HG03354 (cell line): ENCODE measurements at regions not wholly inside any gene's neighbourhood (a gene's known extent, or its start where the extent isn't known, plus 50 kb on each side); places are given as distances from the start of the nearest gene placed in this dataset.

Experiments
- ATAC-seq: cut with Tn5 transposase; IDR thresholded peaks from one replicate; pipeline ENCODE4 v1.9.1; 2021; ENCODE audit warnings: mild to moderate bottlenecking; ENCODE audit not compliant: unreplicated experiment, poor library complexity, severe bottlenecking

DNA sequence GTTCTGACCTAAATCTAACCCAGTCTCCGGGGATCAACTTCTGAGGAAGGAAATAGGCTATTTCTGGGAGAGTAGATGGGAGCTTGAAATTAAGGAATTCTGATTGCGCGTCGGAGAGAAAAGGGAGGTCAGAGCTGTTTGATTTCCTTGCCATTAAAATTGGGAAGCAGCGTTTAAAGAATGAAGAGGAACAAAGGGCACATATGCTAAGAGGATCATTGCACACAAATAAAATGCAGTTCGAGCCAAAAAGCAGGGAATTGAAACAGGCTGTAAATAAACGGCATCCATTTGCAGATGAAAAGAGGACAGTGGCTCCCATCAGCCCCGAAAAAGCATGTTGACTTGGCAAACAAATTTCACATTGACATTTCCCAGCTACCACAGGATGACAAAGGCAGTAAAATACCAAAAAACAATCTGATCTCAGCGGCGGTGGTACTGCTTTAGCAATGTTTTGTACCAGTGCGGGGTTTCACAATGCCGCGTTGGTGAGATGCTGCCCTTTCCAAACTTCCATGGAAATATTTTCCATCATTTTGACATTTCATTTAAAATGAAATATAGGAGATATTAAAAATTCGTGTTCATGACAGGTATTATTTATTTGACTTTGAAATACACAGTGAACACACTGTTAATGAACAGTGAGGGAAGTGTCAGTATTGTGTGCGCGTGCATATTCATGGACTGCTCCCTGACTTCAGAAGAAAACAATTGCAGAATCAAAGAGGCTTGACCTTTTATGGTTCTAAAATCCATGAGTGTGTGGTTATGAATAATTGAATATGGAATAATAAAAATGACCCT is 108.8 kb downstream of the SQOR start:
- no peak for ATAC-seq

DNA sequence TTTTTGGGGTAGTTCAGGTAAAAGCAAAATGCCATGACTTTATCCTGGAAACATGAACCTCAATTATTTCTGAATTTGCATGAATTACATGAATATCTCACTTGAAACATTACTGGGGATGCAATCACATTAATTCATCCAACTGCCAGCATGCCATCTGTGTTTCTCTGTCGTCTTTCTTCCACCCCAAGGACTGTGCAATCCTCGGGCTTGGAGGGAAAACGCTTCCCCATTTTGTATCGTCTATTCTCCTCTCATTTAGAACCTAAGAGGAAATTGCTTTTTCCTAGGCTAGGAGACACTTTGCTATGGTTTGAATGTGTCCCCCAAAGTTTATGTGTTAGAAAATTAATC is 109.4 kb downstream of the SQOR start:
- ATAC-seq: no peak

DNA sequence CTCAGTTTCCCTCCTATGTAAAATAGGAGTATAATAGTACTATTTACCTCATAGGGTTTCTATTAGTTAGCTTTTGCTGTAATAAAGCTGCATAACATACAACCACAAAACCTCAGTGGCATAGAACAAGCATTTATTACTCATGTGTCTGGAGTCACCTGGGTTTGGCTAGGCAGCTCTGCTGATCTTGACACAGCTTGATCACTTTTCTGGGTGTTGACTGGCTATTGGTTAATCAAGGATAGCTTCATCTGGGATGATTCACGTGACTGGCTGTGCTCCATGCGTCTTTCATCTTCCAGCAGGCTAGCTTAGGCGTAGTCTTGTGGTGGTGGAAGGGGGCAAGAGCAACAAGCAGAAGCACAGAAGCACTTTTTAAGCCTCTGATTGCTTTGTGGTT is 112.6 kb downstream of the SQOR start:
- no peak for ATAC-seq

DNA sequence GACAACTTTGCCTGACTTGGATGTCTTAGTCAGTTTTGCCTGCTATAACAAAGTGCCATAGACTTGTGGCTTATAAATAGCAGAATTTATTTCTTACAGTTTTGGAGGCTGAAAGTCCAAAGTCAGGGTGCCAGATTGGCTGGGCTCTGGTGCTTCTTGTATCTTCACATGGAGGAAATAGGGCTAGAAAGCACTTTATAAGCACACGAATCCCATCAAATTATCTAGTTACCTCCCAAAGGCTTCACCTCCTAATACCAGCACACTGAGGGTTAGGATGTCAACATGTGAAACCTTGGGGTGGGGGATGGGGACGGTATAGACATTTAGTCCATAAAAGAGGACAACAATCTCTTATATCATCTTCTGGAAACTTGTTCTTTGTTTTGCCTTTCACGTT is 116.8 kb downstream of the SQOR start:
- no peak for ATAC-seq

DNA sequence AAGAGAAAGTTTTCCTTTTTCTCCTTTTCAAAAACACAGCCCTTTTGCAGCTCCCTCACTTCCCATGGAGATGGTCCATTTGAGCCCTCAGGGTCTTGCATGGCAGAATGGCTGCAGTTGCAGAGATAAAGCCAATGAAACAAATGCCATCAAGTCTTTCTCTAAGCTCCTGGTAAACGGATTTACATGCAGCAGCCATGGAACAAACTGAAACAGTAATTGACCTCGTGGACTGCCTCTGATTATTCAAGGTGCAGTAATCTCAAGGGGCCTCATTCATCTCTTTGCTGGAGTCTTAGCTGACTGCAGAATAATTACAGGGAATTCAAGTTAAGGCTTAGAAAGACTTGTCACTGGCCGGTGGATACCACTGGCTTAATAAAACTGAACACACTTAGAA is 125.1 kb downstream of the SQOR start:
- ATAC-seq: no peak

DNA sequence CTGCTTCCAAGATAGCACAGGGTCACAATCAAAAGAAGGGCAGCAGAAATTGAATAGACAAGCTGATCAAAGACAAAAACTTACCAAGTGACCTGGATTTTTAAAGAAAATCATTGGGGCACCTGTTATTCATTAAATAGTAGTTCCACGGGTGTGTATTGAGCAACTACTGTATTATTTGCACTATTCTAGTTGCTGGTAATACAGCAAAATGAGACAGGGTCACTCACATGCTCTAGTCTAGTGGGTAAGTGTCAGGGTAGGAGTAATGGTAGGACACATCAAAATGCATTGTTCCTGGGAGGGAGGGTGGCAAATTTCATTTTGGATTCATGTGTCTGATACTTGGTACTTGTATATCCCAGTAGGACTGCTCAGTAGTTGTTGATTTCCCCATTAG is 127.9 kb downstream of the SQOR start:
- no peak for ATAC-seq

DNA sequence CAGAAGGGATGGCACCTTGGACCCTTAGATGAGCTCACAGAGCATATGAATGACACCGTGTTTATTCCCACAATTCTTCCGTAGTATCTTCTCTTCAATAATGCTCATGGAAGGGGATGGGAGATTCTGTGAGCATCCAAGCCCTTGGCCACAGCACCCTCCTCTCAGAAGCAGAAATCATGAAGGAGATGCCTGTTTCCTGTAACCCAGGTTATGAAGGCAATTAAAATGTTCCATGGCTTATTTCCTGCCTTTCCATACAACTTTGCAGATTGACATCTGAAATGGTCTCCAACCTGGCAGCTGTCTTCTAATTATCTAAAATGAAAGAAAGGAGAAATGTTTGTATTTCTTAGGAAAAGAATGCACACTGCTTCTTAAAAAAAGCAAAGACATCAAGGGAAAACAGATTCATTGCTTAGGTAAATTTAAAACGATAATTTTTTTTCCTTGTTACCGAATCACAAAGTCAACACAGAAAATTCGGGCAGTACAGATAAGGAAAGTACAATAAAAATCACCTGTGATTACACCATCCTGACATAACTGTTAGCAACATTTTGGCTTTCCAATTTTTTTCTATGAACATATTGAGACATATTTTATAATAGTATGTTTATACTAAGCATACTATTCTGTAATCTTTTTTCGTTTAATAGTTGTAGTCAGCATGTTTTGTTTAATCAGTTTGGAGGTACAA is 128.5 kb downstream of the SQOR start:
- no peak for ATAC-seq

DNA sequence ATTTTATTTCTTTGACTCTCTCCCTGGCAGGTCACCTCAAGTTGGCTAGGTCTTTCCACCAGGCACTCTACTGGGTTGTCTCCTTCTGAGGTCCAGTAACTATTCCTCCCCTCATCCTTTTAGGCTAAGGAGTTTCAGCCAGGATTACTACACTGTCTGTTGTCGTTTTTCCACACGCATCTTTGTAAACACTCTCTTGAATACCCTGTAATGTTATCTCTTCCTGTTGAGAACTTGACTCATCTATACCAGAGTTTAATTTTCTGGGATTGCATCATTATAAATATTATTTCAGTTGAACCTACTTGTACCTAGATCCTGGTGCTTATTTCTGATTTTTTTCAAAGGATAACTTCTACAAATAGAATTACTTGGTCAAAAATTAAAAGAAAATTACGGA is 138.3 kb downstream of the SQOR start:
- ATAC-seq: no peak

DNA sequence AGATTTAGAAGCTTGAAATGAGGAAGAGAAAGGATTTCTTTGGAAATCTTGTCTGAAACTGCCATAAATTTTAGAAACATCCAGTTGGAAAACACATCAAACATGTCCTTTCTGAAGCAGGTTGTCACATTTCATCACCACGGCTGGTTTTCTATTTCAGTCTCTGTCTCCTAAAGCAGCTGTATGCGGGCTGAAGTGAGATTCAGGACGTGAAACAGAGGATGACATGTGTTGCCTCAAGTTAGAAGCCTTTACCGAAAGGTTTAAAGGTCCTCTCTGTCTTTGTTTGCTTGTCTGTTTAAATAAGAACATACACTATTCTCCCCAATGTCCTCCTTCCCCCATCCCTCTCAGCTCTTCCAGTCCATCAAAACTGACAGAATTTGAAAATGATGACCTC is 141.9 kb downstream of the SQOR start:
- no peak for ATAC-seq

DNA sequence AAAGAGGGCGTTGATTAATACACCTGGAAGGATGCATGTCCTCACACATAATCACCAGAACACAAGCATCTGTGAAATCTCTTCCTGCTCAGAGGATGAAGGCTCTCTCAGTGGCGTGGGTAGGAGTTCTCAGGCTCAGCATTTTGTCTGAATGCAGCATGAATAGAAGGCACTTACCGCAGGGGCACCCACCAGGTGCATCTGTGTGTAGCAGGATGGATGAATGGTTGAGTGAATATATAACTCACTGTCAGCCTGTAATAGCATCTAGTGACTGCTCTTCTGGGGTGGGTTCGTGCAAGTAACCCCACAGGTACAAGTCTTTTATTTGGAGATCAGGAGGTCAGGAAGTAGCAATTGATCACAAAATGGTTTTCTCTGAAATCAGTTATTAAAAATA is 143.0 kb downstream of the SQOR start:
- no peak for ATAC-seq

DNA sequence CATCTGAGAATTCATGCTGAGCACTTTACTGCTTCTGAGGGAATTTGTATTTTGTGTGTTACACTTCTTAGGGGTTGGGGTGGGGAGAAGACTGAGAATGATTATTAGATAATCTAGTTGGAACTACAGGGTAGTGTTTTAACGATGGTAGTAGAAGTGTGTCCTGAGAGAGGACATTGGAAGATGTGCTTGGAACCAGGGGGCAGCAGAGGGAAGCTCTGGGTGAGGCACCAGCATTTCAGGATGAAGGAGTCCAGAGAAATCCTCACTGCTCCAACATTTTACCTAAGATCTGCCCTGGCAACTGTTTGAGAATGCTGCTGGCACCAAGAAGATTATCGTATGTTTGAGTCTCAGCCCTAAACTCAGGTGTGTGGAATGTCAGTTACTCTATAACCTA is 145.5 kb downstream of the SQOR start:
- ATAC-seq: no peak

DNA sequence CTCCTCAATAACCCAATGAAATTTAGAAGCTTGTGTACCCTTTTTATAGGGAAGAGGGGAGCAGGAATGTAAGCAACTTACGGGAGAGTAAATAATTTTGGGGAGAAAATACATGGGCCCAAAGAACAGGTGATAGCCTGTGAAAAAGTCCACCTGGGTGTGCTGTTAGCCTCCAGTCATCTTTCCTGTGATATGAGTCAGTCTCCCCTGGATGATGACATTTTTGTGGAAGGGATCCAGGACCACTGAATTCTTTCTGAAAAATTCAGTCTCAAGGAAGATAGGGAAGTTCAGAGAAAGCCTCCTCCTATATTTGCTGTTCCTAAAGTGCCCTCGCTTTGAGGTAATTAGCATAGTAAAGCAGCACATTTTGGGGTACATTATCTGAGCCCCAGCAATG is 149.8 kb downstream of the SQOR start:
- ATAC-seq: no peak

DNA sequence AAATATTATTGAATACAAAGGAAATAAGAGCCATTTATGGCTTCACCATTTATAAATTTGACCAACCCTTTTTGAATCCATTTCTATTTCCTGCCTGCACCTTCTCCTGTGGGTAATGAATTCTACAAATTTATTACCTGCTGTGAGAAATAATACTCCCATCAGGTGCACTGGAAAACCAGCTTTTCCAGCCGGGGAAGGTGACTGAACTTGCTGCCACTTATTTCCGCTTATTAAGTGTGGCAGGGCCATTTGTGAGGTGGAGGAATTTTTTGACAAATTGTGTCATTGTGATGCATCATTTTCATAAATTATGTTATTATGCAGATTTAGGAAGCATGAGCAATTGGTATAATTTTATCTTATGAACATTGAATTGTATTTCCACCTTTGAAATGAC is 151.1 kb downstream of the SQOR start:
- ATAC-seq: no peak

DNA sequence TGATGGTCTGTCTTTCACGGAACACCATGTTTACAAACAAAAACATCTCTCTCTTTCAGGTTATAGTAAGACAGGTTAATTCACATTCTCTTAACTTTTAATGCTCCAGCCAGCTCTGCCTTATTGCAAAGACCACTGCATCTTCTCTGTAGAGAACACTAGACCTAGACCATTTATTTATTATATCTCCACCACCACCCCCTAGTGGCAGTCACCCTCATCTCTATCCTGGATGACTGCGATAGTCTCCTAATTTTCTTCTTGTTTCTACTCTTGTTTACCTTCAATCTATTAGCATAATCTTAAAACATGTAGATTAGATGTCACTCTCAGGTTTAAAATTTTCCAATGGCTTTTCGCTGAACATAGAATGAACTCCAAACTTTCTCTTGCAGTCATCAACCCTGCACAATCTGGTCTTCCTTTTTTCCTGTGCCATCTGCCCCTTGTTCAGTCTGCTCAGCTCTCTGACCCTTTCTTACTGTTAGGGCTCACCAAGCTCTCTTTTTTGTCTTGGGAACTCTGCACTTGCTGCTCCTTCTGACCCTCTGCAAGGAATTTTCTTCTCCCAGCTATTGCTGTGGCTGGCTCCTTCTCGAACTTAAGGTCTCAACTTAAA is 155.6 kb downstream of the SQOR start:
- no peak for ATAC-seq

DNA sequence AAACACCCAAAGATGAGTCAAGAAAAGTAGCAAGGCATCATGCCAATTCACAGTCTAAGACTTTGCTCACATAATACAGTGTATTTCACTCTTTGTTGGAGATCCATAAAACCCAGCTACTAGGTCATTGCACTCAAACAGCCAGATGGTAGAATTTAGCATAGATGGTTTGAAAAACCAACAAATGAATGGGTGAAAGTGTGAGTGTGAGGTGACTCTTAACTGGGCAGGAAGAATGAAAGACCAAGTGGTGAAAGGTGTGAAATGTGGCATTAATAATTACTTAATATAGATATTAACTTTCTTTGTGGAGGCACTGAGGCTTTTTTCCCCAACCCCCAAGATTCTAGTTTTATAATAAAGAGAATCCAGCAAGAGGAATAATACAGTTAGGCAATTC is 159.5 kb downstream of the SQOR start:
- ATAC-seq: peak; percentile 37

DNA sequence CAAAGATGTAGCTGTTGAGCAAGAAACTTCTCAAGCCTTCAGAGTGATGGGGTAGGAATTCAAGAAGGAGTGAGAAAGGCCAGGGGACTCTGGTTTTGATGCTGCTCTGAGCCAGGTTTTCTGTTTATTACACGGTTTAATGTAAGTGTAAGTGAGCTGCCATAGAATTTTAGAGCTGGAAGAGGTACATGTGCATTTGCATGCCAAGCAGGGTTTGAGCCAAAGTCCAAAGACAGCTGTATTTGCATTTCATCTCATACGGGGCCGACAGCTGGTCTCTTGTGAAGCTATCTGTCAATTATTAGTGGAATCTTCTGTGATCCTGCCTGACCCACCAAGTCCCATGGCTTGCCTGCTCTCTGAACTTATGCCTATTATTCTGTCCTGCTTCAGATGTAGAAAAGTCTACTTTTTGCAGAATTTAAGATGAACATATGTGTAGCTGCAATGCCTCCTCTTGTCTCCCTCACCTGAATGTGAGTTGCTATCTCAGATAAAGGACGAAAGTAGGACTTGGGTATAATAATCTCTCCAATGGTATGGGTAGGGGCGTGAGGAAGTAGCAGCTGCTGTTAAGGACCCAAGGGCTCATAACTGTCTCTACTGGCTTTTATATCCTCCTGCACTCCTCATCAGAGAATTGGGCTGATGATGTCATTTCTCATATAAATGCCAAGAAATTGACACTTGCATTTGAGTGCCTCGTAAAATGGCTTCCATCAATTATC is 160.0 kb downstream of the SQOR start:
- peak; percentile 83 for ATAC-seq

DNA sequence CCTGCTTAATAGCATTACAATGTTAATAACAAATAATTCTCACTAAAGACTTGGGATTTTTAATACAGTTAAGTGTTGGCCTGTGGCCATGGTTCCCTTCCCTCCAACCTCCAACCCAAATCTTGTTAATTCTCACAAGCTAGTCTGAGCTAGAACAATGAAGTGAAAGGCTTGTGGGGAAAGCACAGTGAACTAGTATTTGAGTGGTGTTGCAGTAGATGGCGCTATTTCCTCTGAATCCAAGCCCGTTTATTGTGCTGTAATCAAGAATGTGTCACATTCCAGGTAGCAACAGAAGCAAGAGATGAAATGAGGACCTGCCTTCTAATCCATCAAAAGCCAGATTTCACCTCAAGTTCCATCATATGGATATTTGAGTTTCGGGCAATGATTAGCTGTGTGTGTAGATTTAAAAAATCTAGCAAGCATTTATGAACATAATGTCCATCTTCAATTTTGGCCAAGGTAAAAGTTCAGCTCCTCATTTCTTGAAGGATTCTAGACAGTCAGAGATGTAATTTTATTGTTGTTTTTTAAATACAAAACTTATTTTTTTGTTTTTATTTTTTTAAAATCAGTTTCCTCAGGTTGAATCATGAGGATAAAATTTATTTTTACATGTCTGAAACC is 160.7 kb downstream of the SQOR start:
- peak; percentile 42 for ATAC-seq

DNA sequence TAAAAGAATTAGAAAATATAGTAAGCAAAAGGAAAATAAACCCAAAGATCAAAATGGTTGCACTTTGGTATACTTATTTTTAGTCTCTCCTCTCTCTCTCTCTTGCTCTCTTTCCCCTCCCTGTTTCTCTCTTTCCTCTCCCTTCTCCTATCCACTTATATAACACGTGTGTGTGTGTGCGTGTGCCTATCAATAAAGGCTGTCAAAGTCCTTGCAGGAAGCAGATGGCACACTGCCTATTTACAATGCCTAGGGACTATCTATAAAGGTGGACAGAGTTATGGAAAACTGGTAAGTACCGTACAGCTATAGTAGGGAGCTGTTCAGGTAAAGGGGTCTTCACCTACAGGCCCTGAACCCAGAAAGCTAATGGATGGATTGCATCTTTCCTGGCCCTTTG is 161.6 kb downstream of the SQOR start:
- no peak for ATAC-seq

DNA sequence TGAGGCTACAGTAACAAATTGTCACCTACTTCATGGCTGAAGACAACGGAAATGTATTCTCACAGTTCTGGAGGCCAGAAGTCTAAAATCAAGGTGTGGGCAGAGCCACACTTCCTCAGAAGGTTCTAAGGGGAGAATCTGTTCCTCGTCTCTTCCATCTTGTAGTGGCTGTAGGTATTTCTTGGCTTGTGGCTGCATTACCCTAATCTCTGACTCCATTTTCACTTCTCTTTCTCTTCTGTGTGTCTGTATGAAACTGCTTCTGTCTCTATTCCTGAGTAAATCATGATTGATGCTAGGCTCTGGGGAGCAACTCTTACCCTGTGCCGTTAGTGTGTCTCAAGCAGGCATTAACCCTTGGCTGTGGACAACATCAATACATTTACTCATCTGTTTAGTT is 164.7 kb downstream of the SQOR start:
- no peak for ATAC-seq

DNA sequence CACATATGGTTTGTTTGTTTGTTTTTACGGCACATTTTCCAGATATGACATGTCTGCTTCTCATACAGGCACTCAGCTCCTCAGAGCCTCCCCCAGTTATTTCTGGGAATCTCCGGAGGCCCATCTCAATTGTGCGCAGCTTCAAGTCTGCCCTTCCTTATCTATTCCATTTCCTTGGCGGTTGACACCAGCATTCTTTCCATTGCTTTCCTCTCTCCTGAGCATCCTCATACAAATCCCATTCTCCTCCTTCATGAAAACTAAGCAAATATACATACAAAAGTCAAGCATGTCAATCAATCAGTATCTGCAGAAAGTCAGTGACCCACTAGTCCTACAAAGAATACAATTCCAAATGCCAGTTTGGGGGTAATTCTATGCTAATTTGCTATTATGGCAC is 166.7 kb downstream of the SQOR start:
- no peak for ATAC-seq
